ENCODE measurements at regions not wholly inside any gene's neighbourhood (a gene's known extent, or its start where the extent isn't known, plus 50 kb on each side); places are given as distances from the start of the nearest gene placed in this dataset.
"Not testable (repeated sequence)": the region's sequence is repeated elsewhere in the genome, so short reads cannot be mapped to it uniquely, and the experiment has no call there.

GRCh38 chr1:220412382-220412781, 115.6 kb upstream of the MARK1 start:
- DNase-seq (ENCODE audit: low read depth, low spot score): not testable (repeated sequence)

- DNase-seq (ENCODE audit: low read depth, low spot score): no peak
Observed at GRCh38 chr1:220410611-220411010, 117.3 kb upstream of the MARK1 start.

GRCh38 chr1:220409771-220410595, 118.0 kb upstream of the MARK1 start:
- no peak for DNase-seq (ENCODE audit: low read depth, low spot score)

- DNase-seq (ENCODE audit: low read depth, low spot score): no peak
Observed at GRCh38 chr1:220407191-220407590, 120.7 kb upstream of the MARK1 start.

- DNase-seq (ENCODE audit: low read depth, low spot score): no peak
Observed at GRCh38 chr1:220398238-220398637, 126.0 kb upstream of the RAB3GAP2 start.

- no peak for DNase-seq (ENCODE audit: low read depth, low spot score)
Observed at GRCh38 chr1:220391491-220391890, 119.2 kb upstream of the RAB3GAP2 start.

GRCh38 chr1:220389634-220390033, 117.4 kb upstream of the RAB3GAP2 start:
- DNase-seq (ENCODE audit: low read depth, low spot score): no peak

- no peak for DNase-seq (ENCODE audit: low read depth, low spot score)
Observed at GRCh38 chr1:220386494-220387195, 114.4 kb upstream of the RAB3GAP2 start.

GRCh38 chr1:220385158-220385557, 112.9 kb upstream of the RAB3GAP2 start:
- no peak for DNase-seq (ENCODE audit: low read depth, low spot score)

GRCh38 chr1:220382994-220383393, 110.7 kb upstream of the RAB3GAP2 start:
- DNase-seq (ENCODE audit: low read depth, low spot score): no peak

- DNase-seq (ENCODE audit: low read depth, low spot score): no peak
Observed at GRCh38 chr1:220380885-220381284, 108.6 kb upstream of the RAB3GAP2 start.

- no peak for DNase-seq (ENCODE audit: low read depth, low spot score)
Observed at GRCh38 chr1:220378571-220379302, 106.5 kb upstream of the RAB3GAP2 start.

GRCh38 chr1:220375715-220376114, 103.5 kb upstream of the RAB3GAP2 start:
- DNase-seq (ENCODE audit: low read depth, low spot score): no peak

GRCh38 chr1:220374449-220374848, 102.2 kb upstream of the RAB3GAP2 start:
- no peak for DNase-seq (ENCODE audit: low read depth, low spot score)

GRCh38 chr1:220372451-220372850, 100.2 kb upstream of the RAB3GAP2 start:
- no peak for DNase-seq (ENCODE audit: low read depth, low spot score)

- no peak for DNase-seq (ENCODE audit: low read depth, low spot score)
Observed at GRCh38 chr1:220371324-220371723, 99.1 kb upstream of the RAB3GAP2 start.

GRCh38 chr1:220370041-220370700, 97.9 kb upstream of the RAB3GAP2 start:
- DNase-seq (ENCODE audit: low read depth, low spot score): peak; percentile 26

- DNase-seq (ENCODE audit: low read depth, low spot score): no peak
Observed at GRCh38 chr1:220369511-220369910, 97.3 kb upstream of the RAB3GAP2 start.

- no peak for DNase-seq (ENCODE audit: low read depth, low spot score)
Observed at GRCh38 chr1:220368352-220369265, 96.4 kb upstream of the RAB3GAP2 start.

- no peak for DNase-seq (ENCODE audit: low read depth, low spot score)
Observed at GRCh38 chr1:220367833-220368232, 95.6 kb upstream of the RAB3GAP2 start.

GRCh38 chr1:220366269-220366668, 94.0 kb upstream of the RAB3GAP2 start:
- DNase-seq (ENCODE audit: low read depth, low spot score): no peak
